ENCODE measurements at regions not wholly inside any gene's neighbourhood (a gene's known extent, or its start where the extent isn't known, plus 50 kb on each side); places are given as distances from the start of the nearest gene placed in this dataset.
A peak's percentile ranks its signal among the peaks of the same experiment; 100 is the strongest.
"Not testable (repeated sequence)": the region's sequence is repeated elsewhere in the genome, so short reads cannot be mapped to it uniquely, and the experiment has no call there.

DNA sequence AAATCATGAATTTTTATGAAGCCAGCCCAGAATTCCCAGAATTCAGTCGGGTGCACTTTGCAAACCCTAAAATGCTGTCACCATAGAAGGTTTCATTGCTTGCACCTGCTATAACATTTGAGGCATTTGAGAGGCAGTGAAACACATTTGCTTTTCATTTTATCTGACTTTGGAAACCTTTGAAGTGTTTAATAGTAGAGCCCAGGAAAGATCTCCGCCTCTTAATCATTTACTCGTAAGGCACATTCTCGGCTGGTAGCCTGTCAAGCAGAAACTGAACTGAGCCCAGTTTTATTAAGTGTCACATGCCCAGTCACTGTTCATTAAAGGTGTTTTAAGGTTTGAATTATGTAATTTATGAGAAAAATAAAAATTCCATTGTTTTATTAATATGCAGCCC, 247.6 kb downstream of the EMX2 start:
- no peak for DNase-seq (ENCODE audit: low spot score)

- no peak for DNase-seq (ENCODE audit: low spot score)
These were observed 248.1 kb downstream of the EMX2 start for GRCh38 chr10:117790621-117791020.

- no peak for DNase-seq (ENCODE audit: low spot score)
These were observed 249.7 kb downstream of the EMX2 start for GRCh38 chr10:117792214-117792613.

DNA sequence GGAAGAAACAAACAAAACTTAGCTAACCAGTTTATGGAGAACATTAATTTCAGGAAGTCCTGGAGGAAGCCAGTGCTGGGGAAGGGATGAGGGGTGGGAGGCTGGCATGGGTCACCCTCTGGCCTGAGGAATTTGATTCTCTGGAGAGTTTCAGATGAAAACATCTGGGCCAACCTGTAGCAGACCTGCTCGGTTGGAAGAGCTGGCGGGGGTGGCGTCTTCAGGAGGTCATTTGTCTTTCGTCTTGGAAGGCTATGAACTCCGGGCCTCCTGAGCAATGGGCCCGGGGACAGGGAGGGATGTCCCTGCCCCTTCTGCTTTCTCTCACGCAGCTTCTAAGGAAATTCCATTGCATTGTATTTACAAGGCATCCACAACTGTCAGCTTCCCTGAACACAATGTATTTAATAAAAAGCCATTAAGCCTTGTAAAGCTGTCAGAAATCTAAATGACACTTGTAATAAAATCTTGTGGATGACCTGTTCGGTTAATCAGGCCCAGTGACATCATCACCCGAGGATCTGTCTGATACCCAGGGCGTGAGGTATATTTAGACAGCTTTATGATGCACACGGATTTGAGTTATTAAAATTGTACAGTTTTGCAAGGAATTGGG, 250.5 kb downstream of the RAB11FIP2 start:
- no peak for DNase-seq (ENCODE audit: low spot score)

- no peak for DNase-seq (ENCODE audit: low spot score)
These were observed 249.4 kb downstream of the RAB11FIP2 start for GRCh38 chr10:117797296-117797695.

GRCh38 chr10:117801691-117802090, 245.1 kb downstream of the RAB11FIP2 start:
- no peak for DNase-seq (ENCODE audit: low spot score)

DNA sequence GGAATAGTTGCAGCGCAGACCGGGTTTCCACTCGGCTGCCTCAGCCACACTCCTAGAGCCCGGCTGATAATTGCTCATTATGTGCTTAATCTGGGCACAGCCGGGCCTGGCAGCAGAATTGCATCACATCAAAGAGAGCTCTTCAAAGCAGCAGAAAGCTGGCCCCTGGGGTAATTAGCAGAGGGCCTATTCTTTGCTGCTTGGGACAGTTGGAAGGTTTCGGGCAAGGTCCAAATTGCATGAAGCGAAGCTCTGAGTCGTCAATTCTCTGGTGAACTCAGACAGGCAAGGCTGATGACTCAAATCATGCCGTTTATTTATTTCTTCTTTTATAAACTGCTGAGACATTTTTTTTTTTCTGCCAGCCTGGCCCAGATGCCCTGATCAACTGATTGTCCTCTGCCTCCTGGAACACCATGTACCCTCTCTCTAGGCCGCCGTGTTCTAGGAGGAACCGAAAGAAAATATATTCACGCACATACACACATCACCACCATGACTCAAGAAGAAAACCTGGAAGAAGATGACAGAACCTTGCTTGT, 242.2 kb downstream of the RAB11FIP2 start:
- no peak for DNase-seq (ENCODE audit: low spot score)

DNA sequence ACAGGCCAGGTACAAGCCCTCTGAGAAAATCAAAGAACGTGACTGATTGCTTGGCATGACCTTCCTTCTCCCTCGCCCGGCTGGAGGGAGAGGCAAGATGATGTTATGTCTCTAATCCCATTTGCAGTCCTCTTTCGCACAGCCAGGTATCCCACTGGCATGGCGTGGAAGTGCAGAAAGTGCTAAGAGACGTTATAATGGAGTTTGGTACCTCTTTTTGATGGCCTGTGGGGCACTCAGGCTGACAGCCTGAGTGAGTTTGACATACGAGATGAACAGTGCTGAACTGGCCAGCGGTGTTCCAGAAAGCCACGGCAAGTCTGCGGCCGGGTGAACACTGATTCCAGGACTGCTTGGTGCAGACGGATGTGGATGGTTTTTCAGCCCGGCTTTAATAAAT, 241.6 kb downstream of the RAB11FIP2 start:
- DNase-seq (ENCODE audit: low spot score): no peak

DNA sequence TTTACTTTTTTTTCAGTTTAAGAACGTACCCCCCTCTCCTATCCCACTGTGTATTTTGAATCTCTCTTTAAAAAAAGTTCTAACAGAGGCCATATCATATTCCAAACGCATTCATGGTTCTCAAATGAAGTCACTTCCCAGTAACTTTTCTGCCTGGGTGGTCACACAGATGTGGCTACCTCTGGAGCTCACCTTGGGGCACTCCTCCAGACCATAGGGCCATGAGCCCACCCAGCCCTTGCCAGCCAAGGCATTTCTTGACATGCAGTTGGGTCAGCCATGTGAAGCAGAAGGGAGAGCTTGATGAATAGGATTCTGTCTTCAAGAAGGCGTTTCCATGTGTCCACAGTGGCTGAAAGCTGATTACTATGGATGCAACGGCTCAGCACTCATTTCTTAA, 239.3 kb downstream of the RAB11FIP2 start:
- DNase-seq (ENCODE audit: low spot score): no peak

DNA sequence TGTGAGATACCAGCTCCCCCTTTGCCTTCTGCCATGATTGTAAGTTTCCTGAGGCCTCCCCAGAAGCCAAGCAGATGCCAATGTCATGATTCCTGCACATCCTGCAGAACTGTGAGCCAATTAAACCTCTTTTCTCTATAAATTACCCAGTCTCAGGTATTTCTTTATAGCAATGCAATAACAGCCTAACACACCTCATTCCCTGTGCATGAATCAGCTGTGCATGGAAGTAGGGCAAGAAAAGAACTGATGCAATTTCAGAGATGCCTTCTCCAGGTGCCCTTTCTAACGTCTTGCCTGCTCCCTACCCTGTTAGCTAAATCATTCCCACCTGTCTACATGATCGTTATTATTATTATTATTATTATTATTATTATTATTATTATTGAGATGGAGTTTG, 230.9 kb downstream of the RAB11FIP2 start:
- DNase-seq (ENCODE audit: low spot score): not testable (repeated sequence)

DNA sequence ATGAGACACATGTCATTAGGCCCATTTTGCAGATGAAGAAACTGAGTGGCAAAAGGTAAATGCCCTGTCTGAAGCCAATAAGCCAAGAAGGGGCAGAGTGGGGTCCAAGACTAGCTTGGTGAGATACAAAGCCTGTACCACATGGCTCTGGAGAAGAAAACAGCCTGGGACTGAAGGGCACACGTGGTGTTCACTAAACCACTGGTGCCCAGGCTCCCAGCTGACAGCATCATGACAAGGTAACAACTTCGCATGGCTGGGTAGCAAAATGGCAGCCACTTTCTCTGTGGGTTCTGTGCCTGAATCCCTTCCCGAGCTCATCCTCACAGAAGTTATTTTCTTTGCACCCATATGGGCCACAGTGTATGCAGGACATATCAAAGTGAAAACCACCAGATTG, 229.6 kb downstream of the RAB11FIP2 start:
- DNase-seq (ENCODE audit: low spot score): no peak

DNA sequence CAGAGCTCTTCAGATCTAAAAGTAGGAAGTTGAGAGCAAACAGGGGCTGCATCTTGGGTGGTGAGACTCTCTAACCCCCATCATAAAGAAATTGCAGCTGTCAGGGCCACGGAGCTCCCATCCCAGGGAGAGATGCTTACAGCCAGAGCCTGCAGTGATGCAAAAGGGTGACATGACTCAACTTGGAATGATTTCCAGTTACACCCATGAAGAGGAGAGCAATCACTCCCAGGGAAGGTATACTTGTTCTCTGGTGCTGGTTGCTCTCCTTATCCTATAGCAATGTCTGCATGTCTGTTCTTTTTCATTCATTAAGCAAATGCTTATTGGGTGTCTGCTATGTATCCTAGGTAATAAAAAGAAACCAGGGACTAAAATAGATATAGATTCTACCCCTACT, 228.0 kb downstream of the RAB11FIP2 start:
- no peak for DNase-seq (ENCODE audit: low spot score)

GRCh38 chr10:117819304-117819703, 227.4 kb downstream of the RAB11FIP2 start:
- DNase-seq (ENCODE audit: low spot score): no peak

GRCh38 chr10:117823980-117824379, 222.8 kb downstream of the RAB11FIP2 start:
- no peak for DNase-seq (ENCODE audit: low spot score)

DNA sequence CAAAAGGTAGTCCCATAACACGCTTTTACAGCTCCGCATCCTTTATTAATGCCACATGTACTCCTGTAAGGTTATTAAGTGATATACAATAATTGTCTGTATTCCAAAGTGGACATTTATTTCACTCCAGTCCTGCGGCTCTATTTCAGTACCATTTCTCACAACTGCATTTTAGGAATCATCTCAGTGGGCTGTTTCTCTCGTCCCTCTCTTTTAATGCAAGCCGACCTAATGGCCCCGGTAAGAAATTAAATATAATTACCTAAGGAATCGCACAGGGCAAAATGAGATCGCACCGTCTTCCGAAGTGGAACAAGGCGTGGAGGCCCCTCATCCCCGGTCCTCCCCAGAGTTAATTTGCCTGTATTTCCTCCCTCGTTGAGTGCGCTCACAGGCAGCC, 216.5 kb downstream of the RAB11FIP2 start:
- no peak for DNase-seq (ENCODE audit: low spot score)

DNA sequence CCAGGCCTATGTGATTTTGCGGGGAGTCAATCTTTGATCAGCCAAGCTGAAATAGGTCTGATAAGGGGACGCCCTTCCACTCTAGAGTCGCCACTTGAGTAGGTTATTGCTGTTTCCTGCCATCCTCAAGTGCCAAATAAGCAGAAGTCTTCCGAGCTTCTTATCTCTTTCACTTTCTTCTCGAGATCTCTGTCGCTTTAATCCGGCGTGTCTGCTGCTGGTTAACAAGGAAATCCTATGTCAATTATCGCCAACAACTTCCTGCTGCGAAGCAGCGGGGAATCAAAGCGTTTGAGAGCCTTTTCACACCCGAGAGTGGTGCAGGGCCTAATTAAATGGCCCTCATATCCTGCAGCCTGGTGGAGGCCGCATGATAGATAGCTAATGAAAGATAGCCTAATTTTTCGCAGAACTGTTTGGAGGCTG, 215.9 kb downstream of the RAB11FIP2 start:
- peak; percentile 19 for DNase-seq (ENCODE audit: low spot score)

DNA sequence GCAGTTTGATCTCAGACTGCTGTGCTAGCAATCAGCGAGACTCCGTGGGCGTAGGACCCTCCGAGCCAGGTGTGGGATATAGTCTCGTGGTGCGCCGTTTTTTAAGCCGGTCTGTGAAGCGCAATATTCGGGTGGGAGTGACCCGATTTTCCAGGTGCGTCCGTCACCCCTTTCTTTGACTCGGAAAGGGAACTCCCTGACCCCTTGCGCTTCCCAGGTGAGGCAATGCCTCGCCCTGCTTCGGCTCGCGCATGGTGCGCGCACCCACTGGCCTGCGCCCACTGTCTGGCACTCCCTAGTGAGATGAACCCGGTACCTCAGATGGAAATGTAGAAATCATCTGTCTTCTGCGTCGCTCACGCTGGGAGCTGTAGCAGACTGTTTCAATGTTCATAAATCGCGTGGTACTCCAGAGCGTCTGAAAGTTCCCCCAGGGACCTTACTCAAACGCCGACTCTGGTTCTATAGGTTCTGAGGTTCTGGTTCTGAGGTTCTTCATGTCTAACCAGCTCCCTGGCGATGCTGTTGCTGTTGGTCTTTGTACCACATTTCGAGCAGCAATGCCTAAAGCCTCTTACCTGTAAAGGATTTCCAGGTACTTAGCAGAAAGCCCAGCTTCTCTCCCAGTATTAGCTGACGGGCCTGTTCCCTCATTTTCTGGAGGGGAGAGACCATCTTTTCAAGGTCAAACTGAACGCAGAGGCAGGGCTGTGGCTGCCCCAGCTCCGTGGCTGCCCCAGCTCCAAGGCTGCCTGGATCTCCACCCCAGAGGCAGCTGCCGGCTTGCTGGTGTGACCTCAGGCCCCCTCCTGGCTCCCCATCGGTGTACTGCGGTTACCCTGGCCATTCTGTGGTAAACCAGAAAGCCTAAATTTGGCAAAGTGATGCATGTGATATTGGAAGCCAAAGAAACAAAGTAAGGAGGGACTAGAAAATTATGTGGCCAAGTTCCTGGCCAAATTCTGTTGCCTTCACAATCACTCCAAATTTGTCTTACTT, 207.9 kb downstream of the RAB11FIP2 start:
- DNase-seq (ENCODE audit: low spot score): not testable (repeated sequence)

GRCh38 chr10:117856426-117856825, 190.3 kb downstream of the RAB11FIP2 start:
- not testable (repeated sequence) for DNase-seq (ENCODE audit: low spot score)

GRCh38 chr10:117860135-117860534, 186.6 kb downstream of the RAB11FIP2 start:
- no peak for DNase-seq (ENCODE audit: low spot score)

DNA sequence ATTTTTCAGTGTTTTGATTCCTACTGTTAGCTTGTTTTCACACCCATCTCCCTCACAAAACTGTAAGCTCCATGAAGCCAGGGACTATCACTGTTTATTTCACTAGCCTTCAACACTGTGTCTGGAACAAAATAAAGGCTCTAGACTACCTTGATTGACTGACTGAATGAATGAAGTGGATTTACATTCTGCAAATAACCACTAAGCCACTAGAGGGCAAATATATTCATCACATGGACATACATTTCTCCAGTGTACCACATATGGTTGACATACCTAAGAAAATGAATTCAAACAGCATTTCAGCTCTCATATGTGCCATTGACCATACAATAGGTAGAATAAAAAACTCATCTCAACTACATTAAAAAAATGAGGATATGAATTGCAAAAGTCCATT, 185.9 kb downstream of the RAB11FIP2 start:
- DNase-seq (ENCODE audit: low spot score): peak; percentile 8

GRCh38 chr10:117861329-117861728, 185.4 kb downstream of the RAB11FIP2 start:
- DNase-seq (ENCODE audit: low spot score): no peak

- DNase-seq (ENCODE audit: low spot score): no peak
These were observed 183.0 kb downstream of the RAB11FIP2 start for GRCh38 chr10:117863771-117864170.

DNA sequence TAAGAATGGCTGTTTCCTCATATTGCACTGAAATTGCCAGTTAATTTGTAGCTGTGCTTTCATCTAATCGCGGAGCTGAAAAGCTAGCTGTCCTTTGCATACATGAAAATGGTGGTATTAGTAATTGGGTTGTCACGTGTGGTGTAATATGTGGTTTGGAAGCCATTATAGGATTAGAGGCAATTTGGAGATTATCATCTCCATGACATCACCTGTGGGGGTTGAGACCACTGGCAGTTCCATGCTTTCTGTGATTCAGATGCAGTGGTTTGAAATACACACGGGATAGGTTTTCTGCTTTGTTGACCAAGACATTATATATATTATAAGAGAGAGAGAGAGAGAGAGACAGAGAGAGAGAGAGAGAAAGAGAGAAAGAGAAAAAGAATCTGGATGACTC, 180.8 kb downstream of the RAB11FIP2 start:
- DNase-seq (ENCODE audit: low spot score): no peak
